GM12892 (cell line): ENCODE measurements at regions not wholly inside any gene's neighbourhood (a gene's known extent, or its start where the extent isn't known, plus 50 kb on each side); places are given as distances from the start of the nearest gene placed in this dataset.

Source experiments
- POLR2A ChIP-seq: IDR thresholded peaks from 2 replicates; pipeline ENCODE4 v1.6.1; 2011; ENCODE audit warnings: low read depth, low read length, control low read depth
- TAF1 ChIP-seq: IDR thresholded peaks from 2 replicates; pipeline ENCODE4 v1.6.1; 2011; ENCODE audit warnings: low read depth, mild to moderate bottlenecking, control low read depth, low read length, borderline replicate concordance

GRCh38 chr19:29021232-29021916 is 191.6 kb downstream of the UQCRFS1 start:
- TF ChIP-seq POLR2A (no peak), TAF1 (no peak)
